H1 (cell line): ENCODE measurements at regions not wholly inside any gene's neighbourhood (a gene's known extent, or its start where the extent isn't known, plus 50 kb on each side); places are given as distances from the start of the nearest gene placed in this dataset.

Experiments
- BCL11A ChIP-seq, 2 experiments: IDR thresholded peaks; one replicate each; pipeline ENCODE4 v1.6.1; 2011; ENCODE audit warnings: low read depth in 2 of 2, low read length in 2 of 2, mild to moderate bottlenecking in 2 of 2
- CBX8 ChIP-seq: fragments of 300-800, 300-1000 bp; sonication (generic); IDR thresholded peaks from 2 replicates; pipeline ENCODE4 v1.7.1; 2016; ENCODE audit warnings: low read depth, low read length, borderline replicate concordance
- CEBPB ChIP-seq: IDR thresholded peaks from 2 replicates; pipeline ENCODE4 v1.6.1; 2012; ENCODE audit warnings: low read depth, low read length
- EZH2 ChIP-seq: fragments of 200-600 bp; sonication (generic); IDR thresholded peaks from 2 replicates; pipeline ENCODE4 v1.7.1; 2012; ENCODE audit warnings: low read depth, mild to moderate bottlenecking, moderate library complexity, low read length, inconsistent platforms; ENCODE audit not compliant: severe bottlenecking
- KDM1A ChIP-seq: fragments of 200-600, 300-600 bp; sonication (generic); IDR thresholded peaks from 2 replicates; pipeline ENCODE4 v1.7.1; 2016; ENCODE audit warnings: mild to moderate bottlenecking, low read length, borderline replicate concordance
- TAF7 ChIP-seq: optimal IDR thresholded peaks from 2 replicates; pipeline ENCODE3; 2011; ENCODE audit warnings: low read depth, mild to moderate bottlenecking, inconsistent platforms, low read length, moderate library complexity, borderline replicate concordance
- TBP ChIP-seq: IDR thresholded peaks from 2 replicates; pipeline ENCODE4 v1.6.1; 2011; ENCODE audit warnings: low read depth, low read length, improper control_type of control experiment
- TCF12 ChIP-seq: IDR thresholded peaks from 2 replicates; pipeline ENCODE4 v1.6.1; 2011; ENCODE audit warnings: low read depth, mild to moderate bottlenecking, low read length
- TF ChIP-seq, protein P1 (sequence below): fragments of 300-600 bp; sonication (generic); IDR thresholded peaks from 2 replicates; pipeline ENCODE4 v1.7.1; 2012; ENCODE audit warnings: low read length, moderate library complexity, mild to moderate bottlenecking, inconsistent platforms; ENCODE audit not compliant: insufficient replicate concordance
- TF ChIP-seq, protein P2 (sequence below): IDR thresholded peaks from 2 replicates; pipeline ENCODE4 v1.6.1; 2012; ENCODE audit warnings: inconsistent platforms

- TF ChIP-seq, protein P1, sequence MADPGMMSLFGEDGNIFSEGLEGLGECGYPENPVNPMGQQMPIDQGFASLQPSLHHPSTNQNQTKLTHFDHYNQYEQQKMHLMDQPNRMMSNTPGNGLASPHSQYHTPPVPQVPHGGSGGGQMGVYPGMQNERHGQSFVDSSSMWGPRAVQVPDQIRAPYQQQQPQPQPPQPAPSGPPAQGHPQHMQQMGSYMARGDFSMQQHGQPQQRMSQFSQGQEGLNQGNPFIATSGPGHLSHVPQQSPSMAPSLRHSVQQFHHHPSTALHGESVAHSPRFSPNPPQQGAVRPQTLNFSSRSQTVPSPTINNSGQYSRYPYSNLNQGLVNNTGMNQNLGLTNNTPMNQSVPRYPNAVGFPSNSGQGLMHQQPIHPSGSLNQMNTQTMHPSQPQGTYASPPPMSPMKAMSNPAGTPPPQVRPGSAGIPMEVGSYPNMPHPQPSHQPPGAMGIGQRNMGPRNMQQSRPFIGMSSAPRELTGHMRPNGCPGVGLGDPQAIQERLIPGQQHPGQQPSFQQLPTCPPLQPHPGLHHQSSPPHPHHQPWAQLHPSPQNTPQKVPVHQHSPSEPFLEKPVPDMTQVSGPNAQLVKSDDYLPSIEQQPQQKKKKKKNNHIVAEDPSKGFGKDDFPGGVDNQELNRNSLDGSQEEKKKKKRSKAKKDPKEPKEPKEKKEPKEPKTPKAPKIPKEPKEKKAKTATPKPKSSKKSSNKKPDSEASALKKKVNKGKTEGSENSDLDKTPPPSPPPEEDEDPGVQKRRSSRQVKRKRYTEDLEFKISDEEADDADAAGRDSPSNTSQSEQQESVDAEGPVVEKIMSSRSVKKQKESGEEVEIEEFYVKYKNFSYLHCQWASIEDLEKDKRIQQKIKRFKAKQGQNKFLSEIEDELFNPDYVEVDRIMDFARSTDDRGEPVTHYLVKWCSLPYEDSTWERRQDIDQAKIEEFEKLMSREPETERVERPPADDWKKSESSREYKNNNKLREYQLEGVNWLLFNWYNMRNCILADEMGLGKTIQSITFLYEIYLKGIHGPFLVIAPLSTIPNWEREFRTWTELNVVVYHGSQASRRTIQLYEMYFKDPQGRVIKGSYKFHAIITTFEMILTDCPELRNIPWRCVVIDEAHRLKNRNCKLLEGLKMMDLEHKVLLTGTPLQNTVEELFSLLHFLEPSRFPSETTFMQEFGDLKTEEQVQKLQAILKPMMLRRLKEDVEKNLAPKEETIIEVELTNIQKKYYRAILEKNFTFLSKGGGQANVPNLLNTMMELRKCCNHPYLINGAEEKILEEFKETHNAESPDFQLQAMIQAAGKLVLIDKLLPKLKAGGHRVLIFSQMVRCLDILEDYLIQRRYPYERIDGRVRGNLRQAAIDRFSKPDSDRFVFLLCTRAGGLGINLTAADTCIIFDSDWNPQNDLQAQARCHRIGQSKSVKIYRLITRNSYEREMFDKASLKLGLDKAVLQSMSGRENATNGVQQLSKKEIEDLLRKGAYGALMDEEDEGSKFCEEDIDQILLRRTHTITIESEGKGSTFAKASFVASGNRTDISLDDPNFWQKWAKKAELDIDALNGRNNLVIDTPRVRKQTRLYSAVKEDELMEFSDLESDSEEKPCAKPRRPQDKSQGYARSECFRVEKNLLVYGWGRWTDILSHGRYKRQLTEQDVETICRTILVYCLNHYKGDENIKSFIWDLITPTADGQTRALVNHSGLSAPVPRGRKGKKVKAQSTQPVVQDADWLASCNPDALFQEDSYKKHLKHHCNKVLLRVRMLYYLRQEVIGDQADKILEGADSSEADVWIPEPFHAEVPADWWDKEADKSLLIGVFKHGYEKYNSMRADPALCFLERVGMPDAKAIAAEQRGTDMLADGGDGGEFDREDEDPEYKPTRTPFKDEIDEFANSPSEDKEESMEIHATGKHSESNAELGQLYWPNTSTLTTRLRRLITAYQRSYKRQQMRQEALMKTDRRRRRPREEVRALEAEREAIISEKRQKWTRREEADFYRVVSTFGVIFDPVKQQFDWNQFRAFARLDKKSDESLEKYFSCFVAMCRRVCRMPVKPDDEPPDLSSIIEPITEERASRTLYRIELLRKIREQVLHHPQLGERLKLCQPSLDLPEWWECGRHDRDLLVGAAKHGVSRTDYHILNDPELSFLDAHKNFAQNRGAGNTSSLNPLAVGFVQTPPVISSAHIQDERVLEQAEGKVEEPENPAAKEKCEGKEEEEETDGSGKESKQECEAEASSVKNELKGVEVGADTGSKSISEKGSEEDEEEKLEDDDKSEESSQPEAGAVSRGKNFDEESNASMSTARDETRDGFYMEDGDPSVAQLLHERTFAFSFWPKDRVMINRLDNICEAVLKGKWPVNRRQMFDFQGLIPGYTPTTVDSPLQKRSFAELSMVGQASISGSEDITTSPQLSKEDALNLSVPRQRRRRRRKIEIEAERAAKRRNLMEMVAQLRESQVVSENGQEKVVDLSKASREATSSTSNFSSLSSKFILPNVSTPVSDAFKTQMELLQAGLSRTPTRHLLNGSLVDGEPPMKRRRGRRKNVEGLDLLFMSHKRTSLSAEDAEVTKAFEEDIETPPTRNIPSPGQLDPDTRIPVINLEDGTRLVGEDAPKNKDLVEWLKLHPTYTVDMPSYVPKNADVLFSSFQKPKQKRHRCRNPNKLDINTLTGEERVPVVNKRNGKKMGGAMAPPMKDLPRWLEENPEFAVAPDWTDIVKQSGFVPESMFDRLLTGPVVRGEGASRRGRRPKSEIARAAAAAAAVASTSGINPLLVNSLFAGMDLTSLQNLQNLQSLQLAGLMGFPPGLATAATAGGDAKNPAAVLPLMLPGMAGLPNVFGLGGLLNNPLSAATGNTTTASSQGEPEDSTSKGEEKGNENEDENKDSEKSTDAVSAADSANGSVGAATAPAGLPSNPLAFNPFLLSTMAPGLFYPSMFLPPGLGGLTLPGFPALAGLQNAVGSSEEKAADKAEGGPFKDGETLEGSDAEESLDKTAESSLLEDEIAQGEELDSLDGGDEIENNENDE: no peak
- TF ChIP-seq TBP (no peak), KDM1A (no peak), BCL11A (IDR thresholded peaks at IDR 0.05; ENCODE audit: low read depth in 2 of 2, low read length in 2 of 2) (no peak), TCF12 (no peak), CEBPB (no peak), TAF7 (no peak), EZH2 (no peak), CBX8 (no peak)
- TF ChIP-seq, protein P2, sequence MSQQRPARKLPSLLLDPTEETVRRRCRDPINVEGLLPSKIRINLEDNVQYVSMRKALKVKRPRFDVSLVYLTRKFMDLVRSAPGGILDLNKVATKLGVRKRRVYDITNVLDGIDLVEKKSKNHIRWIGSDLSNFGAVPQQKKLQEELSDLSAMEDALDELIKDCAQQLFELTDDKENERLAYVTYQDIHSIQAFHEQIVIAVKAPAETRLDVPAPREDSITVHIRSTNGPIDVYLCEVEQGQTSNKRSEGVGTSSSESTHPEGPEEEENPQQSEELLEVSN: no peak
These were observed 271.1 kb downstream of the SNX13 start (continued) for GRCh38 chr7:17669204-17669603.
